SK-N-SH treated with all-trans-retinoic acid at 6 μM for 48 hours (cell line): ENCODE measurements at regions not wholly inside any gene's neighbourhood (a gene's known extent, or its start where the extent isn't known, plus 50 kb on each side); places are given as distances from the start of the nearest gene placed in this dataset.

ENCODE experiments used
- BACH2 ChIP-seq: fragments of 250-450 bp; sonication (Bioruptor Pico); IDR thresholded peaks from 2 replicates; pipeline ENCODE4 v1.9.0; 2021; ENCODE audit warnings: mild to moderate bottlenecking, borderline replicate concordance
- CREB5 ChIP-seq: fragments of 250-450 bp; sonication (Bioruptor Pico); IDR thresholded peaks from 2 replicates; pipeline ENCODE4 v1.5.1; 2020; ENCODE audit warnings: low read depth, mild to moderate bottlenecking, moderate library complexity
- CSDC2 ChIP-seq: fragments of 250-450 bp; sonication (Bioruptor Pico); IDR thresholded peaks from 2 replicates; pipeline ENCODE4 v1.5.0; 2020; ENCODE audit warnings: mild to moderate bottlenecking, moderate library complexity
- GLIS3 ChIP-seq: fragments of 250-450 bp; sonication (Bioruptor Pico); IDR thresholded peaks from 2 replicates; pipeline ENCODE4 v1.5.0; 2020; ENCODE audit warnings: mild to moderate bottlenecking, moderate library complexity
- SNAI2 ChIP-seq: fragments of 250-450 bp; sonication (Bioruptor Pico); IDR thresholded peaks from 2 replicates; pipeline ENCODE4 v1.5.0; 2020; ENCODE audit warnings: mild to moderate bottlenecking, moderate library complexity
- TCF4 ChIP-seq: fragments of 250-450 bp; sonication (Bioruptor Pico); IDR thresholded peaks from 2 replicates; pipeline ENCODE4 v1.8.0; 2021; ENCODE audit warnings: mild to moderate bottlenecking, moderate library complexity, borderline replicate concordance
- TOX ChIP-seq: fragments of 250-450 bp; sonication (Bioruptor Pico); IDR thresholded peaks from 2 replicates; pipeline ENCODE4 v1.8.0; 2021; ENCODE audit warnings: mild to moderate bottlenecking, moderate library complexity, borderline replicate concordance
- ZFP3 ChIP-seq: fragments of 250-450 bp; sonication (Bioruptor Pico); IDR thresholded peaks from 2 replicates; pipeline ENCODE4 v1.5.0; 2020; ENCODE audit warnings: mild to moderate bottlenecking, moderate library complexity
- ZFP30 ChIP-seq: fragments of 450-650 bp; formaldehyde crosslinking; IDR thresholded peaks from 2 replicates; pipeline ENCODE4 v1.5.0; 2022; ENCODE audit warnings: mild to moderate bottlenecking, moderate library complexity
- TF ChIP-seq, protein P1 (sequence below): fragments of 250-450 bp; sonication (Bioruptor Pico); IDR thresholded peaks from 2 replicates; pipeline ENCODE4 v1.8.0; 2020; ENCODE audit warnings: mild to moderate bottlenecking, moderate library complexity, borderline replicate concordance

DNA sequence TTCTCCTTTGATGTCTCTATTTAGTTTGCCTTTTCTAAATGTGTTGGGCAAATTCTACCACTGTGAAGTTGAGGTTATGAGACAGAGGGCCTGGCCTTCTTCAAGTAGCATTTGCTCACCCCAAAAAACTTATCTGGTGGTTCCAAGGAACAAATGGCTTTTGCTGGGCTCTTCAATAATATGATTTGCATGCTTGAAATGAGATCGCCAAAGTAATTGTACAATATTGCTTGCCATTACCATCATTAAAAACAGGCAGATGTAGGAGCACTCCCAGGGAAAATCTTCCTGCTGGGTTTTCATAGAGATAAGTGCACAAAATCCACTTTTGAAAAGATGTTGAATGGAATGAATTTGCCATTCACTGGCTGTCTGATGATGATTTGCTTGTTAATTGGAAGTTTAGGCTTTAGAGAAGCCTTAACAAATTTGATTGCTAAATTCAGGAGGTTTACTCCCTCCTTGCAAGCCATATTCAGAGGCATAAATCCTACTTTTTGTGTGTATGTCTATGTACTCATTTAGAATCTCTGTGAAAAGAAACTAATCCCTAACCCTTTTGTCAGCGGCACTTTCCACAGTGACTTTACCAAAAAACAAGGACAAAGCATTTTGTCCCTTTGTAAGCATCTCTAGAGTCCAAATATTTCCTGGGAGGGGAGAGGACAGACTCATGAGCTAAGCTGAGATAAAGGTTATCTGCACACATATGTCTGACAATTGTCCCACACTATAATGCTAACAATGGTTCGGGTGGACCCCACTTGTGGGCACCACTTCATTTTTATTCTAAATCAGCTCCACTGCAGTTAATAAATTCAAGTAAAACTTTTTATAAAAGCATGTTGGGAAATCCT, 240.8 kb upstream of the PIK3C3 start:
- no peak for TF ChIP-seq TCF4 (CRISPR knock-in tag)
- TF ChIP-seq TOX (CRISPR knock-in tag) = no peak
- TF ChIP-seq ZFP3 = no peak
- TF ChIP-seq CSDC2 = no peak
- no peak for TF ChIP-seq GLIS3 (CRISPR knock-in tag)
- TF ChIP-seq, protein P1, sequence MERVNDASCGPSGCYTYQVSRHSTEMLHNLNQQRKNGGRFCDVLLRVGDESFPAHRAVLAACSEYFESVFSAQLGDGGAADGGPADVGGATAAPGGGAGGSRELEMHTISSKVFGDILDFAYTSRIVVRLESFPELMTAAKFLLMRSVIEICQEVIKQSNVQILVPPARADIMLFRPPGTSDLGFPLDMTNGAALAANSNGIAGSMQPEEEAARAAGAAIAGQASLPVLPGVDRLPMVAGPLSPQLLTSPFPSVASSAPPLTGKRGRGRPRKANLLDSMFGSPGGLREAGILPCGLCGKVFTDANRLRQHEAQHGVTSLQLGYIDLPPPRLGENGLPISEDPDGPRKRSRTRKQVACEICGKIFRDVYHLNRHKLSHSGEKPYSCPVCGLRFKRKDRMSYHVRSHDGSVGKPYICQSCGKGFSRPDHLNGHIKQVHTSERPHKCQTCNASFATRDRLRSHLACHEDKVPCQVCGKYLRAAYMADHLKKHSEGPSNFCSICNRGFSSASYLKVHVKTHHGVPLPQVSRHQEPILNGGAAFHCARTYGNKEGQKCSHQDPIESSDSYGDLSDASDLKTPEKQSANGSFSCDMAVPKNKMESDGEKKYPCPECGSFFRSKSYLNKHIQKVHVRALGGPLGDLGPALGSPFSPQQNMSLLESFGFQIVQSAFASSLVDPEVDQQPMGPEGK (CRISPR knock-in tag) = no peak
- TF ChIP-seq SNAI2 (CRISPR knock-in tag) = no peak
- TF ChIP-seq BACH2 (CRISPR knock-in tag) = no peak
- no peak for TF ChIP-seq ZFP30 (CRISPR knock-in tag)
- TF ChIP-seq CREB5 (CRISPR knock-in tag) = no peak
